GM19395 (cell line): ENCODE measurements at regions not wholly inside any gene's neighbourhood (a gene's known extent, or its start where the extent isn't known, plus 50 kb on each side); places are given as distances from the start of the nearest gene placed in this dataset.
"Not testable (repeated sequence)": the region's sequence is repeated elsewhere in the genome, so short reads cannot be mapped to it uniquely, and the experiment has no call there.

ENCODE experiments used
- ATAC-seq: cut with Tn5 transposase; IDR thresholded peaks from one replicate; pipeline ENCODE4 v1.9.1; 2021; ENCODE audit warnings: mild to moderate bottlenecking, moderate library complexity; ENCODE audit not compliant: unreplicated experiment

GRCh38 chr10:109663122-109663521, 260.2 kb downstream of the XPNPEP1 start:
- no peak for ATAC-seq

GRCh38 chr10:109652612-109653011, 270.7 kb downstream of the XPNPEP1 start:
- ATAC-seq = not testable (repeated sequence)

GRCh38 chr10:109650228-109650627, 273.1 kb downstream of the XPNPEP1 start:
- no peak for ATAC-seq

- ATAC-seq = no peak
These were observed 275.7 kb downstream of the XPNPEP1 start for GRCh38 chr10:109647627-109648026.

- no peak for ATAC-seq
These were observed 289.5 kb downstream of the XPNPEP1 start for GRCh38 chr10:109633846-109634245.

- not testable (repeated sequence) for ATAC-seq
These were observed 290.3 kb downstream of the XPNPEP1 start for GRCh38 chr10:109633017-109633416.

- ATAC-seq = no peak
These were observed 298.4 kb downstream of the XPNPEP1 start for GRCh38 chr10:109624939-109625338.

GRCh38 chr10:109622566-109622965, 300.7 kb downstream of the XPNPEP1 start:
- ATAC-seq = no peak

GRCh38 chr10:109620396-109620795, 302.9 kb downstream of the XPNPEP1 start:
- no peak for ATAC-seq

GRCh38 chr10:109619914-109620313, 303.4 kb downstream of the XPNPEP1 start:
- ATAC-seq = no peak

GRCh38 chr10:109618748-109619147, 304.6 kb downstream of the XPNPEP1 start:
- no peak for ATAC-seq

GRCh38 chr10:109618301-109618700, 305.0 kb downstream of the XPNPEP1 start:
- ATAC-seq = no peak

GRCh38 chr10:109616359-109616980, 306.8 kb downstream of the XPNPEP1 start:
- no peak for ATAC-seq

- not testable (repeated sequence) for ATAC-seq
These were observed 328.0 kb downstream of the XPNPEP1 start for GRCh38 chr10:109595356-109595755.

GRCh38 chr10:109593682-109594081, 329.6 kb downstream of the XPNPEP1 start:
- no peak for ATAC-seq

GRCh38 chr10:109592391-109592790, 330.9 kb downstream of the XPNPEP1 start:
- no peak for ATAC-seq

- ATAC-seq = no peak
These were observed 331.7 kb downstream of the XPNPEP1 start for GRCh38 chr10:109591601-109592000.

GRCh38 chr10:109588259-109588658, 335.1 kb downstream of the XPNPEP1 start:
- no peak for ATAC-seq

GRCh38 chr10:109587366-109587765, 335.9 kb downstream of the XPNPEP1 start:
- no peak for ATAC-seq

GRCh38 chr10:109556399-109556798, 366.9 kb downstream of the XPNPEP1 start:
- no peak for ATAC-seq

- not testable (repeated sequence) for ATAC-seq
These were observed 381.2 kb downstream of the XPNPEP1 start for GRCh38 chr10:109542050-109542603.

- ATAC-seq = no peak
These were observed 389.1 kb downstream of the XPNPEP1 start for GRCh38 chr10:109534193-109534592.

- no peak for ATAC-seq
These were observed 394.1 kb downstream of the XPNPEP1 start for GRCh38 chr10:109529258-109529657.
